Erythroblast (primary cell): ENCODE measurements at regions not wholly inside any gene's neighbourhood (a gene's known extent, or its start where the extent isn't known, plus 50 kb on each side); places are given as distances from the start of the nearest gene placed in this dataset.

Source experiments
- DNase-seq, 2 experiments: peaks; one replicate each; lab custom pipeline; 2025; lab: John Stamatoyannopoulos, UW
- GATA1 ChIP-seq: IDR thresholded peaks from 2 replicates; pipeline ENCODE4 v1.6.1; 2011; ENCODE audit warnings: low read depth, mild to moderate bottlenecking, control low read depth, low read length, moderate library complexity
- POLR2A ChIP-seq: IDR thresholded peaks from 2 replicates; pipeline ENCODE4 v1.6.1; 2011; ENCODE audit warnings: mild to moderate bottlenecking, low read length

DNA sequence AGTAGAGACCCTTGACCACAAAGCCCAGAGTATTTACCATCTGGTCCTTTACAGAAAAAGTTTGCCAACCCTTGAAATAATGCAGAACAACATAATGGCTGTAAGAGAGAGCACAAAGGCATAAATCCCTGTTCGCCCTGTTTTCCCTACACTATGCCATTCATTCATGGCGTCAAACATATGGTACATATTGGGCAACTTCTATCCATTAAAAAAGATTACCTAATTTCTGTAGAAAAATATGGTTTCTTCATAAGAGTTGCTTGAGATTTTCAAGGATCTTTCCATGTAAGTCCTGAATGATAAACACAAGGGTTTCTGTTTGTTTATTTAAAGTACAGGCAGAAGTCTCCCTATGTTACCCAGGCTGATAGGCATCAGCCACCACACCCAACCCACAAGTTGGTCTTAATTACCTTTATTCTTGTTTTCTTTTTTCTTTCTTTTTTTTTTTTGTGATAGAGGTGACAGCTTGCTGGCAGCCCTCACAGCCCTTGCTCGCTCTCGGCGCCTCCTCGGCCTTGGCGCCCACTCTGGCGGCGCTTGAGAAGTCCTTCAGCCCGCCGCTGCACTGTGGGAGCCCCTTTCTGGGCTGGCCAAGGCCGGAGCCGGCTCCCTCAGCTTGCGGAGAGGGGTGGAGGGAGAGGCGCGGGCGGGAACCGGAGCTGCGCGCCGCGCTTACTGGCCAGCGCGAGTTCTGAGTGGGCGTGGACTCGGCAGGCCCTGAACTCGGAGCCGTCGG, 68.3 kb upstream of the NR5A2 start:
- no peak for TF ChIP-seq GATA1
- TF ChIP-seq POLR2A, result no peak
- DNase-seq, result no peak

DNA sequence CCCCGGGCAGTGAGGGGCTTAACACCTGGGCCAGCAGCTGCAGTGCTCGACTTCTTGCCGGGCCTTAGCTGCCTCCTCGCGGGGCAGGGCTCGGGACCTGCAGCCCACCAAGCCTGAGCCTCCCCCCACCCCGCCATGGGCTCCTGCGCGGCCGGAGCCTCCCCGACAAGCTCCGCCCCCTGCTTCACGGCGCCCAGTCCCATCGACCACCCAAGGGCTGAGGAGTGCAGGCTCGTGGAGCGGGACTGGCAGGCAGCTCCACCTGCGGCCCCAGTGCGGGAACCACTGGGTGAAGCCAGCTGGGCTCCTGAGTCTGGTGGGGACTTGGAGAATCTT, 67.8 kb upstream of the NR5A2 start:
- DNase-seq, result no peak
- TF ChIP-seq POLR2A (no peak), GATA1 (no peak)

GRCh38 chr1:199970125-199970524, 57.4 kb upstream of the NR5A2 start:
- no peak for TF ChIP-seq GATA1
- no peak for TF ChIP-seq POLR2A

GRCh38 chr1:199976496-199977144, 50.9 kb upstream of the NR5A2 start:
- DNase-seq, result no peak
- TF ChIP-seq GATA1 (no peak), POLR2A (no peak)

More at GRCh38 chr1:199970125-199970524, 57.4 kb upstream of the NR5A2 start:
- no peak for DNase-seq
